LNCAP (cell line): ENCODE measurements at regions not wholly inside any gene's neighbourhood (a gene's known extent, or its start where the extent isn't known, plus 50 kb on each side); places are given as distances from the start of the nearest gene placed in this dataset.

ENCODE experiments used
- CTCF ChIP-seq: fragments of 450-650 bp; IDR thresholded peaks from 2 replicates; pipeline ENCODE4 v1.5.1; 2017; ENCODE audit warnings: mild to moderate bottlenecking

- no peak for TF ChIP-seq CTCF
These were observed 249.8 kb upstream of the ANXA10 start for GRCh38 chr4:167842487-167842886.

GRCh38 chr4:167854881-167855280, 237.5 kb upstream of the ANXA10 start:
- TF ChIP-seq CTCF: no peak

- no peak for TF ChIP-seq CTCF
These were observed 225.1 kb upstream of the ANXA10 start for GRCh38 chr4:167867191-167867590.

GRCh38 chr4:167868163-167868562, 224.2 kb upstream of the ANXA10 start:
- no peak for TF ChIP-seq CTCF

GRCh38 chr4:167873496-167873895, 218.8 kb upstream of the ANXA10 start:
- no peak for TF ChIP-seq CTCF

- no peak for TF ChIP-seq CTCF
These were observed 209.1 kb upstream of the ANXA10 start for GRCh38 chr4:167883266-167883665.

GRCh38 chr4:167885071-167885470, 207.3 kb upstream of the ANXA10 start:
- no peak for TF ChIP-seq CTCF

GRCh38 chr4:167885872-167886271, 206.5 kb upstream of the ANXA10 start:
- TF ChIP-seq CTCF: no peak
